ENCODE measurements at regions not wholly inside any gene's neighbourhood (a gene's known extent, or its start where the extent isn't known, plus 50 kb on each side); places are given as distances from the start of the nearest gene placed in this dataset.

DNA sequence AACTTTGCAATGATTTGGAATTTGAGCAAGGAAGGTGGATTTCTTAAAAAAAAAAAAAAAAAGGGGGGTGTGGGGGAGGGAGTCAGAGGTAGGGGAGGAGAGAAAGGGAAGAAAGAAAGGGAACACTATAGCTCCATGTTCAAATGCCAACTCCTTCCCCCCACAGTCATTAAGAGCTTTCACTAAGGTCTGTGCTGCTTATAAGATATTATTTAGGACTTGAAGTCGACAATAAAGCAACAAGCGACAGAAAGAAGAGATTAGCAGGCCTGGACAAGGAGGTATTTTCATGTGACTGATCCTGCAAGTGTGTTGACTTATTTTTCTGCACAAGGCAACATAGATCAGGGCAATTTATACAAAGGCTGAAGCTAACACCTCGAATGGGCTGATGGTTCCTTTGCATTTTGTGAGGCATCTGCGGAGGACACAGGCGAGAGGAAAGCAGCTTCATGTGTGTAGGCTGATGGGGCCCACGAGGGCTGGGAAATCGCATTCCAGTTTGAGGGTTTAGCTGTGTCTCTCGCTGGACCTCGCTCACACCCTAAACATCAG lies 382.0 kb downstream of the SOX11 start:
- Histone ChIP-seq H3K4me1 (peaks cover 71% of the 10 kb centered on the region), H4K20me1 (ENCODE audit: low read depth) (no peaks in the 10 kb centered on the region), H3K36me3 (no peaks in the 10 kb centered on the region), H3K79me2 (ENCODE audit: low read depth) (no peaks in the 10 kb centered on the region), H3K9ac (no peak overlapping the region), H3K4me2 (peak overlapping the region; percentile 62), H3K27me3 (no peaks in the 10 kb centered on the region), H3K9me3 (ENCODE audit: low read depth) (no peaks in the 10 kb centered on the region), H3F3A (ENCODE audit: low read depth) (peaks cover 41% of the 10 kb centered on the region), H3K4me3 (peak overlapping the region; percentile 8), H3K27ac (peak overlapping the region; percentile 65), H2AFZ (replicated peaks) (no peak overlapping the region)
- H3K4me3 Mint-ChIP-seq: peak overlapping the region; percentile 80
- DNase-seq (ENCODE audit: low spot score): peak; percentile 25
- H3K27me3 Mint-ChIP-seq (ENCODE audit: insufficient read depth, low read depth): peaks cover 5% of the 10 kb centered on the region
- no peaks in the 10 kb centered on the region for H3K9me3 Mint-ChIP-seq
- peaks cover 97% of the 10 kb centered on the region for H3K4me1 Mint-ChIP-seq
- TF ChIP-seq EZH2phosphoT487 (IDR thresholded peaks at IDR 0.05) (no peak), EZH2 (IDR thresholded peaks at IDR 0.05) (no peak)
- TF ChIP-seq, protein P1, sequence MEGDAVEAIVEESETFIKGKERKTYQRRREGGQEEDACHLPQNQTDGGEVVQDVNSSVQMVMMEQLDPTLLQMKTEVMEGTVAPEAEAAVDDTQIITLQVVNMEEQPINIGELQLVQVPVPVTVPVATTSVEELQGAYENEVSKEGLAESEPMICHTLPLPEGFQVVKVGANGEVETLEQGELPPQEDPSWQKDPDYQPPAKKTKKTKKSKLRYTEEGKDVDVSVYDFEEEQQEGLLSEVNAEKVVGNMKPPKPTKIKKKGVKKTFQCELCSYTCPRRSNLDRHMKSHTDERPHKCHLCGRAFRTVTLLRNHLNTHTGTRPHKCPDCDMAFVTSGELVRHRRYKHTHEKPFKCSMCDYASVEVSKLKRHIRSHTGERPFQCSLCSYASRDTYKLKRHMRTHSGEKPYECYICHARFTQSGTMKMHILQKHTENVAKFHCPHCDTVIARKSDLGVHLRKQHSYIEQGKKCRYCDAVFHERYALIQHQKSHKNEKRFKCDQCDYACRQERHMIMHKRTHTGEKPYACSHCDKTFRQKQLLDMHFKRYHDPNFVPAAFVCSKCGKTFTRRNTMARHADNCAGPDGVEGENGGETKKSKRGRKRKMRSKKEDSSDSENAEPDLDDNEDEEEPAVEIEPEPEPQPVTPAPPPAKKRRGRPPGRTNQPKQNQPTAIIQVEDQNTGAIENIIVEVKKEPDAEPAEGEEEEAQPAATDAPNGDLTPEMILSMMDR (IDR thresholded peaks at IDR 0.05): no peak
- no peaks in the 10 kb centered on the region for H3K36me3 Mint-ChIP-seq
- H3K27ac Mint-ChIP-seq: peak overlapping the region; percentile 99

DNA sequence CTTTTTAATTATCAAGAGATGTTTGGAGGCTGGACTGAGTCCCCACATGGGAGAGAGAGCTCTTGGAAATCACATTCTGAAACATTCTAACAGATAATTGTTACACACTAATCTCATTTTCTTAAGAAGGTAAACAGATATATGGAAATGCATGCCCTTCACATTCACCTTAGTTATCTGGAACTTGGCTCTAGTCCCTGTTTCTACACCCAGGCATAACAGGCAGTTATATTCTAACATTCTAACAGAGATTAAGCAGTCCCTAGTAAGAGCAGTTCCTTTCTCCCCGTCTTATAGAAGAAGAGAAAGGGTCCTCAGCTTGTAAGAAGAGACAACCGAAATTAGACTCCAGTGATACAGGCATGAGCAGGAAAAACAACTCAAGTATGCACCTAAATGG lies 385.4 kb downstream of the SOX11 start:
- H3K27me3 ChIP-seq: no peaks in the 10 kb centered on the region
- no peak for DNase-seq (ENCODE audit: low spot score)
- Mint-ChIP-seq H3K36me3 (no peaks in the 10 kb centered on the region), H3K4me1 (peaks cover 92% of the 10 kb centered on the region), H3K4me3 (no peak overlapping the region), H3K9me3 (no peaks in the 10 kb centered on the region), H3K27ac (peak overlapping the region; percentile 62), H3K27me3 (ENCODE audit: insufficient read depth, low read depth) (peaks cover 5% of the 10 kb centered on the region)
- H3K4me3 ChIP-seq: no peak overlapping the region
- no peak overlapping the region for H3K9ac ChIP-seq
- H3F3A ChIP-seq (ENCODE audit: low read depth): peaks cover 43% of the 10 kb centered on the region
- H3K4me1 ChIP-seq: peaks cover 59% of the 10 kb centered on the region
- no peaks in the 10 kb centered on the region for H3K9me3 ChIP-seq (ENCODE audit: low read depth)
- H3K79me2 ChIP-seq (ENCODE audit: low read depth): no peaks in the 10 kb centered on the region
- no peak for TF ChIP-seq EZH2phosphoT487 (IDR thresholded peaks at IDR 0.05)
- no peak for TF ChIP-seq EZH2 (IDR thresholded peaks at IDR 0.05)
- TF ChIP-seq, protein P1 (IDR thresholded peaks at IDR 0.05): no peak
- no peak overlapping the region for H3K4me2 ChIP-seq
- no peaks in the 10 kb centered on the region for H3K36me3 ChIP-seq
- no peak overlapping the region for H2AFZ ChIP-seq (replicated peaks)
- no peak overlapping the region for H3K27ac ChIP-seq
- H4K20me1 ChIP-seq (ENCODE audit: low read depth): no peaks in the 10 kb centered on the region

DNA sequence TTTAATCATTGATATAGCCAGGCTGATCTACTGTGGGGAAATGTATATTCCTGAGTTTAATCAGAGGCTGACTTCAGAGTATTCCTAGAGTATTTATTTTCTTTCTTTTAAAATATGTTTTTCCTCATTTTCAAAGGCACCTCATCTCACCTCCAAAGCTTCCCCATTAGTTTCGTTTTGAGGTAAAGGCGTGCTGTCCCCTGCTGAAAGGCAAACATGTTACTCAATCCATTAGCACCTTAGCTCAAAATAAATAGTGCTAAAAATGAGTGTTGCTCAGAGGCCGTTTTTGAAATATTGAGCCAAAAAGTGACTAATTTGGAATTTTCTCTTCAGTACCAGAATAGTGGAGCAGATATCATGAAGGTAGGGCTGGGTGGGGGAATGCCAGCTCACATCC lies 386.2 kb downstream of the SOX11 start:
- H3K9me3 Mint-ChIP-seq: no peaks in the 10 kb centered on the region

More for the DNA sequence above, 386.2 kb downstream of the SOX11 start:
- Mint-ChIP-seq H3K36me3 (no peaks in the 10 kb centered on the region), H3K4me1 (peaks cover 92% of the 10 kb centered on the region), H3K27ac (peak overlapping the region; percentile 61), H3K27me3 (ENCODE audit: insufficient read depth, low read depth) (peaks cover 5% of the 10 kb centered on the region), H3K4me3 (no peak overlapping the region)
- TF ChIP-seq, protein P1 (IDR thresholded peaks at IDR 0.05): no peak
- Histone ChIP-seq H3K79me2 (ENCODE audit: low read depth) (no peaks in the 10 kb centered on the region), H3K9me3 (ENCODE audit: low read depth) (no peaks in the 10 kb centered on the region), H4K20me1 (ENCODE audit: low read depth) (no peaks in the 10 kb centered on the region), H3K36me3 (no peaks in the 10 kb centered on the region), H3K27ac (no peak overlapping the region), H3K27me3 (no peaks in the 10 kb centered on the region), H3K4me3 (no peak overlapping the region), H3K4me2 (no peak overlapping the region), H3K4me1 (peaks cover 59% of the 10 kb centered on the region), H2AFZ (replicated peaks) (no peak overlapping the region), H3K9ac (no peak overlapping the region), H3F3A (ENCODE audit: low read depth) (peaks cover 35% of the 10 kb centered on the region)
- no peak for DNase-seq (ENCODE audit: low spot score)

All from neural progenitor cell (in vitro differentiated cells).